ENCODE measurements at regions not wholly inside any gene's neighbourhood (a gene's known extent, or its start where the extent isn't known, plus 50 kb on each side); places are given as distances from the start of the nearest gene placed in this dataset.

DNA sequence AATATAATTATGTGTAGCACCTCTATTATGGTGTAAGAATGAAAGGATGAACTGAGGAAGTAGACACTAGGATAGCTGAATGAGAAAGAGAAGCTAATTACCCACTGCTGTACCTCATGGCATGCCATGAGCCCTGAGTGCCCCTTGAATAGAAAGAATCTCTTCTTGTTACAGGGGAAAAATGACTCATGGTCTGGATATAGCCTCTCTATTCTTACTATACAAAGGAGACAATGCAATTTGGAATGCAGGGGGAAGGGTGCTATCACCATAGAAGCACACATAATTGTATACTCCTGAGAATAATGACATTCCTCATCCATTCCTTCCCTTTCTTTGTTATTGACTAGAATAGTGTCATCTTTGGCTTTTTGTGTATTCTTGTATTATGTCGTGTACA is 385.2 kb downstream of the CDH7 start:
- TF ChIP-seq, protein P1, sequence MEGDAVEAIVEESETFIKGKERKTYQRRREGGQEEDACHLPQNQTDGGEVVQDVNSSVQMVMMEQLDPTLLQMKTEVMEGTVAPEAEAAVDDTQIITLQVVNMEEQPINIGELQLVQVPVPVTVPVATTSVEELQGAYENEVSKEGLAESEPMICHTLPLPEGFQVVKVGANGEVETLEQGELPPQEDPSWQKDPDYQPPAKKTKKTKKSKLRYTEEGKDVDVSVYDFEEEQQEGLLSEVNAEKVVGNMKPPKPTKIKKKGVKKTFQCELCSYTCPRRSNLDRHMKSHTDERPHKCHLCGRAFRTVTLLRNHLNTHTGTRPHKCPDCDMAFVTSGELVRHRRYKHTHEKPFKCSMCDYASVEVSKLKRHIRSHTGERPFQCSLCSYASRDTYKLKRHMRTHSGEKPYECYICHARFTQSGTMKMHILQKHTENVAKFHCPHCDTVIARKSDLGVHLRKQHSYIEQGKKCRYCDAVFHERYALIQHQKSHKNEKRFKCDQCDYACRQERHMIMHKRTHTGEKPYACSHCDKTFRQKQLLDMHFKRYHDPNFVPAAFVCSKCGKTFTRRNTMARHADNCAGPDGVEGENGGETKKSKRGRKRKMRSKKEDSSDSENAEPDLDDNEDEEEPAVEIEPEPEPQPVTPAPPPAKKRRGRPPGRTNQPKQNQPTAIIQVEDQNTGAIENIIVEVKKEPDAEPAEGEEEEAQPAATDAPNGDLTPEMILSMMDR (IDR thresholded peaks at IDR 0.05) = no peak
- no peak for TF ChIP-seq POLR2A (IDR thresholded peaks at IDR 0.05)
